GM23338 (cell line): ENCODE measurements at regions not wholly inside any gene's neighbourhood (a gene's known extent, or its start where the extent isn't known, plus 50 kb on each side); places are given as distances from the start of the nearest gene placed in this dataset.

ENCODE experiments used
- ATAC-seq: fragments of 200-7000 bp; cut with Tn5 transposase; 3 replicates; pipeline ENCODE4 v1.9.1; 2020
- DNase-seq: peaks from one replicate; pipeline ENCODE4 v3.0.0-alpha.2; 2015; ENCODE audit warnings: low spot score
- H2AFZ ChIP-seq: fragments of 200-600 bp; sonication (generic); 2 replicates; pipeline ENCODE4 v1.8.0; 2016; ENCODE audit warnings: antibody characterized with exemption, mild to moderate bottlenecking, moderate library complexity
- H3F3A ChIP-seq: fragments of 200-600 bp; sonication (generic); replicated peaks from 2 replicates; pipeline ENCODE4 v1.8.0; 2017; ENCODE audit warnings: antibody characterized with exemption, mixed run types, low read depth
- H3K27ac ChIP-seq: fragments of 200-600 bp; sonication (generic); 2 replicates; pipeline ENCODE4 v1.6.1; 2016; ENCODE audit warnings: low read depth
- H3K27me3 ChIP-seq: fragments of 200-600 bp; sonication (generic); 2 replicates; pipeline ENCODE4 v1.8.0; 2016; ENCODE audit warnings: mild to moderate bottlenecking, mixed run types, moderate library complexity; ENCODE audit not compliant: insufficient read depth
- H3K36me3 ChIP-seq: fragments of 200-600 bp; sonication (generic); 2 replicates; pipeline ENCODE4 v1.8.0; 2016; ENCODE audit warnings: mild to moderate bottlenecking; ENCODE audit not compliant: insufficient read depth
- H3K4me1 ChIP-seq: fragments of 200-600 bp; sonication (generic); 2 replicates; pipeline ENCODE4 v1.8.0; 2016; ENCODE audit warnings: mild to moderate bottlenecking, moderate library complexity; ENCODE audit not compliant: insufficient read depth
- H3K4me2 ChIP-seq: fragments of 200-600 bp; sonication (generic); 2 replicates; pipeline ENCODE4 v1.7.1; 2017; ENCODE audit warnings: mixed run types
- H3K4me3 ChIP-seq: fragments of 200-600 bp; sonication (generic); 2 replicates; pipeline ENCODE4 v1.6.1; 2016; ENCODE audit warnings: mixed run types
- H3K79me2 ChIP-seq: fragments of 200-600 bp; sonication (generic); replicated peaks from 2 replicates; pipeline ENCODE4 v1.8.0; 2017; ENCODE audit warnings: mild to moderate bottlenecking; ENCODE audit not compliant: insufficient read depth
- H3K9me2 ChIP-seq: fragments of 200-600 bp; sonication (generic); 2 replicates; pipeline ENCODE4 v1.8.0; 2017; ENCODE audit not compliant: insufficient read depth
- H4K20me1 ChIP-seq: fragments of 200-600 bp; sonication (generic); replicated peaks from 2 replicates; pipeline ENCODE4 v1.8.0; 2017; ENCODE audit warnings: mild to moderate bottlenecking; ENCODE audit not compliant: insufficient read depth
- H3K27ac Mint-ChIP-seq: 2 replicates; pipeline ENCODE4 v1.8.0; 2020; ENCODE audit warnings: inconsistent platforms, mild to moderate bottlenecking, moderate library complexity, mixed read lengths
- H3K27me3 Mint-ChIP-seq: 3 replicates; pipeline ENCODE4 v1.8.0; 2022; ENCODE audit warnings: low read depth, mild to moderate bottlenecking, moderate library complexity, mixed read lengths, inconsistent platforms; ENCODE audit not compliant: insufficient read depth, poor library complexity
- H3K36me3 Mint-ChIP-seq: 3 replicates; pipeline ENCODE4 v1.8.0; 2021; ENCODE audit warnings: low read depth, mild to moderate bottlenecking, inconsistent platforms, moderate library complexity, mixed read lengths
- H3K4me1 Mint-ChIP-seq: 3 replicates; pipeline ENCODE4 v1.8.0; 2020; ENCODE audit warnings: mild to moderate bottlenecking, inconsistent platforms, mixed read lengths
- H3K4me3 Mint-ChIP-seq: 3 replicates; pipeline ENCODE4 v1.8.0; 2021; ENCODE audit warnings: moderate library complexity, mild to moderate bottlenecking, inconsistent platforms, mixed read lengths
- H3K9me3 Mint-ChIP-seq: 3 replicates; pipeline ENCODE4 v1.8.0; 2020; ENCODE audit warnings: moderate library complexity, mild to moderate bottlenecking, inconsistent platforms, mixed read lengths
- CREB1 ChIP-seq: fragments of 250-450 bp; sonication (Bioruptor Pico); IDR thresholded peaks from 2 replicates; pipeline ENCODE4 v1.5.0; 2020; ENCODE audit warnings: low read depth, mild to moderate bottlenecking, moderate library complexity
- CTCF ChIP-seq, 2 experiments: fragments of 200-600 bp in 1 of 2; sonication (generic) in 1 of 2; conservative IDR thresholded peaks; 2 replicates each; pipeline versions ENCODE4 v1.5.1 to v1.6.1; 2016 to 2017; ENCODE audit warnings: antibody characterized with exemption in 2 of 2, low read depth in 2 of 2, mild to moderate bottlenecking in 2 of 2, moderate library complexity in 1 of 2
- ETS1 ChIP-seq: IDR thresholded peaks from 2 replicates; pipeline ENCODE4 v1.6.1; 2016; ENCODE audit warnings: antibody characterized with exemption
- EZH2 ChIP-seq: fragments of 200-600 bp; sonication (generic); IDR thresholded peaks from one replicate; pipeline ENCODE4 v1.8.0; 2017; ENCODE audit warnings: antibody characterized with exemption, mild to moderate bottlenecking, low read depth; ENCODE audit not compliant: unreplicated experiment
- EZH2phosphoT487 ChIP-seq: fragments of 200-600 bp; sonication (generic); IDR thresholded peaks from one replicate; pipeline ENCODE4 v1.8.1; 2018; ENCODE audit warnings: antibody characterized with exemption; ENCODE audit not compliant: unreplicated experiment
- JUNB ChIP-seq: IDR thresholded peaks from one replicate; pipeline ENCODE4 v1.6.1; 2016; ENCODE audit warnings: antibody characterized with exemption; ENCODE audit not compliant: unreplicated experiment
- NANOG ChIP-seq: IDR thresholded peaks from 2 replicates; pipeline ENCODE4 v1.6.1; 2016; ENCODE audit warnings: antibody characterized with exemption, borderline replicate concordance
- POLR2AphosphoS5 ChIP-seq: IDR thresholded peaks from 2 replicates; pipeline ENCODE4 v1.6.1; 2016; ENCODE audit warnings: antibody characterized with exemption, low read depth
- ZNF114 ChIP-seq: fragments of 250-450 bp; sonication (Bioruptor Pico); IDR thresholded peaks from 2 replicates; pipeline ENCODE4 v1.5.0; 2020; ENCODE audit warnings: mild to moderate bottlenecking, moderate library complexity
- ZNF462 ChIP-seq: fragments of 250-450 bp; sonication (Bioruptor Pico); IDR thresholded peaks from 2 replicates; pipeline ENCODE4 v1.5.0; 2020; ENCODE audit warnings: mild to moderate bottlenecking, moderate library complexity

- H3K27ac ChIP-seq = no peak overlapping the region
- H3K4me3 Mint-ChIP-seq = no peak overlapping the region
- DNase-seq = no peak
- no peak overlapping the region for H3K27ac Mint-ChIP-seq
- H3K4me1 ChIP-seq = peaks cover 6% of the 10 kb centered on the region; the same call in 1 of the 2 replicates
- no peak overlapping the region for H2AFZ ChIP-seq
- H4K20me1 ChIP-seq = no peaks in the 10 kb centered on the region
- H3K79me2 ChIP-seq = no peaks in the 10 kb centered on the region
- TF ChIP-seq EZH2 (no peak), EZH2phosphoT487 (no peak), ETS1 (no peak), JUNB (no peak), ZNF462 (CRISPR knock-in tag) (no peak), ZNF114 (CRISPR knock-in tag) (no peak), POLR2AphosphoS5 (no peak), CREB1 (CRISPR knock-in tag) (no peak), NANOG (no peak), CTCF (conservative IDR thresholded peaks at IDR 0.05; ENCODE audit: low read depth in 2 of 2) (no peak)
- H3K27me3 ChIP-seq = no peaks in the 10 kb centered on the region
- no peaks in the 10 kb centered on the region for H3F3A ChIP-seq
- H3K4me3 ChIP-seq = no peak overlapping the region
- H3K36me3 ChIP-seq = no peaks in the 10 kb centered on the region
- no peak for ATAC-seq
- peaks cover 8% of the 10 kb centered on the region; the same call in 1 of the 2 replicates for H3K9me2 ChIP-seq
- no peak overlapping the region for H3K4me2 ChIP-seq
- H3K4me1 Mint-ChIP-seq = 0 out of 3 replicates have a peak, but pooled peaks cover 2% of the 10 kb centered on the region
- no peaks in the 10 kb centered on the region for H3K27me3 Mint-ChIP-seq
- H3K36me3 Mint-ChIP-seq = peaks cover 4% of the 10 kb centered on the region; the same call in 1 of the 3 replicates
- peaks cover 6% of the 10 kb centered on the region; the same call in 2 of the 3 replicates for H3K9me3 Mint-ChIP-seq
Measured at GRCh38 chr4:100340512-100341485, 150.5 kb upstream of the DDIT4L start.
